ENCODE measurements at regions not wholly inside any gene's neighbourhood (a gene's known extent, or its start where the extent isn't known, plus 50 kb on each side); places are given as distances from the start of the nearest gene placed in this dataset.

DNA sequence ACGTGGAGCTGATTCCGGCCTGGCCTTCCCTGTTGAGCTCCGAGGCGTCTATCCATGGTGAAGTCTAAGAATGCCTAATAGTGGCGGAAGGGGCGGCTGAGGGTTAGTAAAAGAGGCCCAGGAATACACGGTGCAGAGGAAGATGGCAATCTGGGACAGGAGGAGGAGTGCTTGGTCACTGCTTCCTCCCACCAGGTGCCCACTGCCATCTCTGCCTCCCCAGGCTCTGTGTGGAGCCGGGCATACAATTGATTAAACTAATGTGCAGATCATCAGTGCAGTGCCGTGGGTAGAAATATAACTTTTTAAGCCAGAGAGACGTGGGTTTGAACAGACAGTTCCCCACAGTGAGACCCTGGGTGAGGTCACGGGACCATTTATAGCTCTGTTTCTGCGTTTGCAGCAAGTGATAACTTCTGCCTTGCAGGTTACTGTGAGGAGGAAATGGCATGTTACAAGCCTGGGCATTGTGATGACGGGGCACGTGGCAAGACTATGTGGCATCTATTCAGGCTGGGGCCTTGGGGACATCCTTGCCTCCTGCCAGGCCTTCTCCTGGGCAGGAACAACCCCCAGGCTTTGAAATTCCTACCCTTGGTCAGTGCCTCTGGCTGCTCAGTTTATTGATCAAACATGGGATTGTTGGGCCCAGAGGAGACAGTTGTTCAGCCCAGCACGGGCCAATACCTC is 204.9 kb downstream of the ASB1 start (continued):
- no peak for TF ChIP-seq ZNF8 (CRISPR knock-in tag; IDR thresholded peaks at IDR 0.05)

DNA sequence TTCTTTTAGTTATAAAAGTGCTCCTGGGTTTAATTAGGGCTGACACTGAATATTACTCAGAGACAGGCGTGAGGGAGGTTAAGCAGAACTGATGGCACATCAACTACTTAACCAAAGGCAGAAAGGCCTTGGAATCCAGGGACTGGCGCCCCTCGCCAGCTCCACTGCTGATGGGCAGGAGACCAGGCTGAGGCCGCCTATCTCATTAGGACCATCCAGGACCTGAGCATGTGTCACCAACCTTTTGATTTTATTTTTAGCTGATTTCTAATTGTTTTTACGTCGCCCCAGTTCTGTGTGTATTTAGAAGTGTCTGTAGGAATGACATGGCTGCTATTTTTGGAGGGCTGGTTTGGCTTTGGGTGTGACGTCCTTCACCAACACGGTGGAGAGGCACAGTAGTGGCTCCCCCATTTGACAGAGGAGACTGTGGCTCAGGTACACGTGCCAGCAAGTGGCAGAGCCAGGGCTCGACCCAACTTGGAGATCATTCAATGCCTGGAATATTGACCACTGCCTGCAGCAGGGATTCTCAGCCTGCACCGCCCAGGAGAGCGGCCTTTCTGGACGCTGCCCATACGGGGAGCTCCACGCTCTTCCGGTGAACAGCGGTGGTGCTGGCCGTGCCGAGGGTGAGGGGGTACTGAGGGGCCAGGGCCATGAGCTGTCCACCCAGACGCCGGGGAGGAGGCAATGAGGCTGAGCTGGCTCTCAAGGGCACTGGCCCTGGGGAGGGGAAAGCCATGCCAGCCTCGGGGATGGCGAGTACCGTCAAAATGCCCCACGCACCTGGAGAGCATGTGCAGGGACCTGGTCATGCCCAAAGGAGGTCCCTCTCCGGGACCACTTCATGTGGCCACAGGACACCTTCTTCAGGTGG is 205.7 kb downstream of the ASB1 start:
- TF ChIP-seq ZFP30 (CRISPR knock-in tag; IDR thresholded peaks at IDR 0.05) (no peak), ZFP3 (CRISPR knock-in tag; IDR thresholded peaks at IDR 0.05) (no peak), PPARA (CRISPR knock-in tag; IDR thresholded peaks at IDR 0.05; ENCODE audit: borderline replicate concordance) (no peak)
- no peak for ATAC-seq

DNA sequence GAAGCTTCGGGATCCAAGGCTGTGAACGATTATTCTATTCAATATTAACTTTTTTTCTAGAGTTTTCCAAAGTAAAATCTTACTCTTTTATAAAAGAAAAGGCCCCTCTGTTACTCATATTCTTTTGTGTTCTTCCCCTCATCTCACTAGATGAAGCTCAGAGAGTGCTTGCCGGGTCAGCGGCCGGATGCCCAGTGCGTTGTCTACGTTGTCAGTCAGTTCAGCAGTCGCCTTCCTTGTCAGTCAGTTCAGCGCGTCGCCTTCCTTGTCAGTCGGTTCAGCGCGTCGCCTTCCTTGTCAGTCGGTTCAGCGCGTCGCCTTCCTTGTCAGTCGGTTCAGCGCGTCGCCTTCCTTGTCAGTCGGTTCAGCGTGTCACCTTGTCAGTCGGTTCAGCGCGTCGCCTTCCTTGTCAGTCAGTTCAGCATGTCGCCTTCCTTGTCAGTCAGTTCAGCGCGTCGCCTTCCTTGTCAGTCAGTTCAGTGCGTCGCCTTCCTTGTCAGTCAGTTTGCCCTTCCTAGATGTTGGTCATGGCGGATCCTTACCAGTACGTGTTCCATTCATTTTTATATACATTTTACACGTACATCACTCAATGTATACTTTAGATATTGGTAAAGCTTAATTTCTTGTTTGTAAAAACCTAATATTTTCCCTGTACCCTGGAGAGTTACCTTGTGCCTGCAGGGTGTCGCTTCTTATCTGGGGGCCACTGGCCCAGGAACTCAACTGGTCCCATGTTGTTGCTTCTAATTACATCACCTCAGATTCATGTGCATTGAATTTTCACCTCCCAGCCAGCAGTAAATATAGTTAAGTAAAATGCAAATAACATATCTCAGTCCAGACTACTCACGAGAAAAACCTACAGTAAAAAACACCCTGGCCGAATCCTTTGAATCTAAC is 206.9 kb downstream of the ASB1 start:
- ATAC-seq, result no peak
- TF ChIP-seq ZFP3 (CRISPR knock-in tag; IDR thresholded peaks at IDR 0.05), result no peak
- no peak for TF ChIP-seq RARB (CRISPR knock-in tag; IDR thresholded peaks at IDR 0.05)
- no peak for TF ChIP-seq ARNTL (CRISPR knock-in tag; IDR thresholded peaks at IDR 0.05; ENCODE audit: borderline replicate concordance, low read depth)
- TF ChIP-seq, protein P1, sequence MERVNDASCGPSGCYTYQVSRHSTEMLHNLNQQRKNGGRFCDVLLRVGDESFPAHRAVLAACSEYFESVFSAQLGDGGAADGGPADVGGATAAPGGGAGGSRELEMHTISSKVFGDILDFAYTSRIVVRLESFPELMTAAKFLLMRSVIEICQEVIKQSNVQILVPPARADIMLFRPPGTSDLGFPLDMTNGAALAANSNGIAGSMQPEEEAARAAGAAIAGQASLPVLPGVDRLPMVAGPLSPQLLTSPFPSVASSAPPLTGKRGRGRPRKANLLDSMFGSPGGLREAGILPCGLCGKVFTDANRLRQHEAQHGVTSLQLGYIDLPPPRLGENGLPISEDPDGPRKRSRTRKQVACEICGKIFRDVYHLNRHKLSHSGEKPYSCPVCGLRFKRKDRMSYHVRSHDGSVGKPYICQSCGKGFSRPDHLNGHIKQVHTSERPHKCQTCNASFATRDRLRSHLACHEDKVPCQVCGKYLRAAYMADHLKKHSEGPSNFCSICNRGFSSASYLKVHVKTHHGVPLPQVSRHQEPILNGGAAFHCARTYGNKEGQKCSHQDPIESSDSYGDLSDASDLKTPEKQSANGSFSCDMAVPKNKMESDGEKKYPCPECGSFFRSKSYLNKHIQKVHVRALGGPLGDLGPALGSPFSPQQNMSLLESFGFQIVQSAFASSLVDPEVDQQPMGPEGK (CRISPR knock-in tag; IDR thresholded peaks at IDR 0.05; ENCODE audit: borderline replicate concordance), result no peak
- TF ChIP-seq OSR1 (CRISPR knock-in tag; IDR thresholded peaks at IDR 0.05), result no peak
- no peak for TF ChIP-seq GLIS3 (CRISPR knock-in tag; IDR thresholded peaks at IDR 0.05)
- TF ChIP-seq PPARA (CRISPR knock-in tag; IDR thresholded peaks at IDR 0.05; ENCODE audit: borderline replicate concordance), result no peak
- no peak for TF ChIP-seq ZNF565 (CRISPR knock-in tag; conservative IDR thresholded peaks at IDR 0.05; ENCODE audit: low read depth)
- no peak for TF ChIP-seq ESRRG (CRISPR knock-in tag; IDR thresholded peaks at IDR 0.05)
- TF ChIP-seq, protein P2, sequence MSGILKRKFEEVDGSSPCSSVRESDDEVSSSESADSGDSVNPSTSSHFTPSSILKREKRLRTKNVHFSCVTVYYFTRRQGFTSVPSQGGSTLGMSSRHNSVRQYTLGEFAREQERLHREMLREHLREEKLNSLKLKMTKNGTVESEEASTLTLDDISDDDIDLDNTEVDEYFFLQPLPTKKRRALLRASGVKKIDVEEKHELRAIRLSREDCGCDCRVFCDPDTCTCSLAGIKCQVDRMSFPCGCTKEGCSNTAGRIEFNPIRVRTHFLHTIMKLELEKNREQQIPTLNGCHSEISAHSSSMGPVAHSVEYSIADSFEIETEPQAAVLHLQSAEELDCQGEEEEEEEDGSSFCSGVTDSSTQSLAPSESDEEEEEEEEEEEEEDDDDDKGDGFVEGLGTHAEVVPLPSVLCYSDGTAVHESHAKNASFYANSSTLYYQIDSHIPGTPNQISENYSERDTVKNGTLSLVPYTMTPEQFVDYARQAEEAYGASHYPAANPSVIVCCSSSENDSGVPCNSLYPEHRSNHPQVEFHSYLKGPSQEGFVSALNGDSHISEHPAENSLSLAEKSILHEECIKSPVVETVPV (CRISPR knock-in tag; IDR thresholded peaks at IDR 0.05), result no peak
- TF ChIP-seq, protein P3, sequence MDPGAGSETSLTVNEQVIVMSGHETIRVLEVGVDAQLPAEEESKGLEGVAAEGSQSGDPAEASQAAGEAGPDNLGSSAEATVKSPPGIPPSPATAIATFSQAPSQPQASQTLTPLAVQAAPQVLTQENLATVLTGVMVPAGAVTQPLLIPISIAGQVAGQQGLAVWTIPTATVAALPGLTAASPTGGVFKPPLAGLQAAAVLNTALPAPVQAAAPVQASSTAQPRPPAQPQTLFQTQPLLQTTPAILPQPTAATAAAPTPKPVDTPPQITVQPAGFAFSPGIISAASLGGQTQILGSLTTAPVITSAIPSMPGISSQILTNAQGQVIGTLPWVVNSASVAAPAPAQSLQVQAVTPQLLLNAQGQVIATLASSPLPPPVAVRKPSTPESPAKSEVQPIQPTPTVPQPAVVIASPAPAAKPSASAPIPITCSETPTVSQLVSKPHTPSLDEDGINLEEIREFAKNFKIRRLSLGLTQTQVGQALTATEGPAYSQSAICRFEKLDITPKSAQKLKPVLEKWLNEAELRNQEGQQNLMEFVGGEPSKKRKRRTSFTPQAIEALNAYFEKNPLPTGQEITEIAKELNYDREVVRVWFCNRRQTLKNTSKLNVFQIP (CRISPR knock-in tag; IDR thresholded peaks at IDR 0.05; ENCODE audit: borderline replicate concordance, low read depth), result no peak
- TF ChIP-seq, protein P4, sequence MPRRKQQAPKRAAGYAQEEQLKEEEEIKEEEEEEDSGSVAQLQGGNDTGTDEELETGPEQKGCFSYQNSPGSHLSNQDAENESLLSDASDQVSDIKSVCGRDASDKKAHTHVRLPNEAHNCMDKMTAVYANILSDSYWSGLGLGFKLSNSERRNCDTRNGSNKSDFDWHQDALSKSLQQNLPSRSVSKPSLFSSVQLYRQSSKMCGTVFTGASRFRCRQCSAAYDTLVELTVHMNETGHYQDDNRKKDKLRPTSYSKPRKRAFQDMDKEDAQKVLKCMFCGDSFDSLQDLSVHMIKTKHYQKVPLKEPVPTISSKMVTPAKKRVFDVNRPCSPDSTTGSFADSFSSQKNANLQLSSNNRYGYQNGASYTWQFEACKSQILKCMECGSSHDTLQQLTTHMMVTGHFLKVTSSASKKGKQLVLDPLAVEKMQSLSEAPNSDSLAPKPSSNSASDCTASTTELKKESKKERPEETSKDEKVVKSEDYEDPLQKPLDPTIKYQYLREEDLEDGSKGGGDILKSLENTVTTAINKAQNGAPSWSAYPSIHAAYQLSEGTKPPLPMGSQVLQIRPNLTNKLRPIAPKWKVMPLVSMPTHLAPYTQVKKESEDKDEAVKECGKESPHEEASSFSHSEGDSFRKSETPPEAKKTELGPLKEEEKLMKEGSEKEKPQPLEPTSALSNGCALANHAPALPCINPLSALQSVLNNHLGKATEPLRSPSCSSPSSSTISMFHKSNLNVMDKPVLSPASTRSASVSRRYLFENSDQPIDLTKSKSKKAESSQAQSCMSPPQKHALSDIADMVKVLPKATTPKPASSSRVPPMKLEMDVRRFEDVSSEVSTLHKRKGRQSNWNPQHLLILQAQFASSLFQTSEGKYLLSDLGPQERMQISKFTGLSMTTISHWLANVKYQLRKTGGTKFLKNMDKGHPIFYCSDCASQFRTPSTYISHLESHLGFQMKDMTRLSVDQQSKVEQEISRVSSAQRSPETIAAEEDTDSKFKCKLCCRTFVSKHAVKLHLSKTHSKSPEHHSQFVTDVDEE (CRISPR knock-in tag; IDR thresholded peaks at IDR 0.05), result no peak
- no peak for TF ChIP-seq TCF4 (CRISPR knock-in tag; IDR thresholded peaks at IDR 0.05; ENCODE audit: borderline replicate concordance)

DNA sequence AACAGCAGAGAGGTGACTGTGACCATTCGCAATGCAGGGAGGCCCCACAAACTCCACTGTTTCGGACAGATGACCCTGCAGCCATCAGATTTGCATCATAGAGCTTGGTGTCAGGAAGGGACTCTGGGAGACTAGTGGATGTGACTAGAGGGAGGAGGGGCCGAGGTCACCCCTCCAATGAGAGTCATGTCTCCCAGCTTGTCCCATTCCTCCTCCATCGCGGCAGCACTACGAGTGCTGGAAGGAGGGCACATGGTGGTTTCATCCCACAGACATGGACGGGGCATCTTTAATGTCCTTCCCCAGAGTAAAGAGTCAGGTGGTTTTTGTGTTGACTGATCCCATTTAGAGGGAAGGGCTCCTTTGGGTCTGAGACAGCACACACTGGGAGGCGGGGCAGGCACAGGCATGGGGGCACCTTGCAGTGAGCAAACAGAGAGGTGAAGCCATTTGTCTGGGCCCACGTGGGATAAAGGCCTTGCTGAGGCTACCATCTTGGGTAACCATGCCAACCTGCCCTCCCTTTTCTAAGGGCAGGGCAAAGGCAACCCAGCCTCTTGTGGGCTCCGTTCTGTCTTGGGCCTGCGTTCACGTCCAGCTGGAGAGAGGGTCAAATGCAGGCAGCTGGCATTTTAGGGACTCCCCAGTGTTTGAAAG is 208.1 kb downstream of the ASB1 start:
- no peak for TF ChIP-seq ARNTL (CRISPR knock-in tag; IDR thresholded peaks at IDR 0.05; ENCODE audit: borderline replicate concordance, low read depth)
- no peak for TF ChIP-seq ZNF8 (CRISPR knock-in tag; IDR thresholded peaks at IDR 0.05)
- no peak for TF ChIP-seq PPARA (CRISPR knock-in tag; IDR thresholded peaks at IDR 0.05; ENCODE audit: borderline replicate concordance)
- TF ChIP-seq SNAI2 (CRISPR knock-in tag; IDR thresholded peaks at IDR 0.05), result no peak
- no peak for TF ChIP-seq RARB (CRISPR knock-in tag; IDR thresholded peaks at IDR 0.05)
- TF ChIP-seq, protein P4 (CRISPR knock-in tag; IDR thresholded peaks at IDR 0.05), result no peak
- TF ChIP-seq ZFP30 (CRISPR knock-in tag; IDR thresholded peaks at IDR 0.05), result no peak
- TF ChIP-seq OSR1 (CRISPR knock-in tag; IDR thresholded peaks at IDR 0.05), result no peak
- no peak for TF ChIP-seq TOX (CRISPR knock-in tag; IDR thresholded peaks at IDR 0.05; ENCODE audit: borderline replicate concordance)
- no peak for ATAC-seq
